Esophagus muscularis mucosa (tissue), 4 donors: ENCODE measurements at regions not wholly inside any gene's neighbourhood (a gene's known extent, or its start where the extent isn't known, plus 50 kb on each side); places are given as distances from the start of the nearest gene placed in this dataset.

ENCODE experiments used
- EP300 ChIP-seq: sonication (generic); formaldehyde crosslinking; IDR thresholded peaks from one replicate; pipeline ENCODE4 v1.6.1; 2017; ENCODE audit warnings: antibody characterized with exemption
- POLR2A ChIP-seq: fragments of 450-650 bp; IDR thresholded peaks from one replicate; pipeline ENCODE4 v1.6.1; 2017; ENCODE audit warnings: antibody characterized with exemption, moderate library complexity, mild to moderate bottlenecking, low read depth
- TF ChIP-seq, protein P1 (sequence below), 3 experiments: fragments of 200-600 bp in 2 of 3; fragments of 450-650 bp in 1 of 3; sonication (generic) in 2 of 3; IDR thresholded peaks; one replicate each; pipeline ENCODE4 v1.5.1; 2017 to 2019; ENCODE audit warnings: antibody characterized with exemption in 3 of 3, mild to moderate bottlenecking in 2 of 3, moderate library complexity in 1 of 3

DNA sequence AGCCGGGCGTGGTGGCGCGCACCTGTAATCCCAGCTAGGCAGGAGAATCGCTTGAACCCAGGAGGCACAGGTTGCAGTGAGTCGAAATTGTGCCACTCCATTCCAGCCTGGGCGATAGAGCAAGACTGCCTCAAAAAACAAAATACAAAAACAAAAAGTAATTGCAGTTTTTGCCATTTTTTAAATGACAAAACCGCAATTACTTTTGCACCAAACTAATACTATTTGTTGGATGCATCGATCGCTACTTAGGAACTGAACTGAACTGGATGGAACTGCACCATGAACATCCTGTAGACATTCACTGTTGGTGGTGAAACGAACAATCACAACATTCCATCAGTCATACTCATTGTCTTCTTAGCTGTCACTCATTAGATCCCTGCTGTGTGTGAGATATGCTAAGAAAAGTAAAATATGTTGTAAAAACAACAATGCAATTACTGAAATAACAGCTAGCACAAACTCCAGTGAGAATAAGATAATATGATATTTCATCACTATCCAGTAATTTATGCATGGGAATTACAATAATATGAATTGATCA is 341.2 kb downstream of the ACTR3B start:
- no peak for TF ChIP-seq POLR2A
- TF ChIP-seq, protein P1, sequence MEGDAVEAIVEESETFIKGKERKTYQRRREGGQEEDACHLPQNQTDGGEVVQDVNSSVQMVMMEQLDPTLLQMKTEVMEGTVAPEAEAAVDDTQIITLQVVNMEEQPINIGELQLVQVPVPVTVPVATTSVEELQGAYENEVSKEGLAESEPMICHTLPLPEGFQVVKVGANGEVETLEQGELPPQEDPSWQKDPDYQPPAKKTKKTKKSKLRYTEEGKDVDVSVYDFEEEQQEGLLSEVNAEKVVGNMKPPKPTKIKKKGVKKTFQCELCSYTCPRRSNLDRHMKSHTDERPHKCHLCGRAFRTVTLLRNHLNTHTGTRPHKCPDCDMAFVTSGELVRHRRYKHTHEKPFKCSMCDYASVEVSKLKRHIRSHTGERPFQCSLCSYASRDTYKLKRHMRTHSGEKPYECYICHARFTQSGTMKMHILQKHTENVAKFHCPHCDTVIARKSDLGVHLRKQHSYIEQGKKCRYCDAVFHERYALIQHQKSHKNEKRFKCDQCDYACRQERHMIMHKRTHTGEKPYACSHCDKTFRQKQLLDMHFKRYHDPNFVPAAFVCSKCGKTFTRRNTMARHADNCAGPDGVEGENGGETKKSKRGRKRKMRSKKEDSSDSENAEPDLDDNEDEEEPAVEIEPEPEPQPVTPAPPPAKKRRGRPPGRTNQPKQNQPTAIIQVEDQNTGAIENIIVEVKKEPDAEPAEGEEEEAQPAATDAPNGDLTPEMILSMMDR (IDR thresholded peaks at IDR 0.05), result no peak
- TF ChIP-seq EP300, result no peak
